Right atrium auricular region (tissue), 2 donors: ENCODE measurements at regions not wholly inside any gene's neighbourhood (a gene's known extent, or its start where the extent isn't known, plus 50 kb on each side); places are given as distances from the start of the nearest gene placed in this dataset.
"Not testable (repeated sequence)": the region's sequence is repeated elsewhere in the genome, so short reads cannot be mapped to it uniquely, and the experiment has no call there.

ENCODE experiments used
- DNase-seq: peaks from one replicate; pipeline ENCODE4 v3.0.0-alpha.2; 2019; ENCODE audit warnings: low spot score
- H3K27ac ChIP-seq, 2 donors: fragments of 200-600 bp; sonication (generic); 1 replicate in 1 of 2; 2 replicates in 1 of 2; pipeline ENCODE4 v1.5.1; 2016 to 2019
- H3K27me3 ChIP-seq, 2 donors: fragments of 200-600 bp; sonication (generic); one replicate each; pipeline versions ENCODE4 v1.5.1 to v1.6.0; 2017 to 2019
- H3K36me3 ChIP-seq: fragments of 200-600 bp; sonication (generic); one replicate; pipeline ENCODE4 v1.5.1; 2016
- H3K4me1 ChIP-seq, 2 donors: fragments of 200-600 bp; sonication (generic); one replicate each; pipeline versions ENCODE4 v1.5.1 to v1.6.0; 2017 to 2019
- H3K4me3 ChIP-seq, 2 donors: fragments of 200-600 bp; sonication (generic); 1 replicate in 1 of 2; 2 replicates in 1 of 2; pipeline ENCODE4 v1.5.1; 2017 to 2019; ENCODE audit warnings: mild to moderate bottlenecking in 1 of 2, moderate library complexity in 1 of 2
- H3K9me3 ChIP-seq, 2 donors: fragments of 200-600 bp; sonication (generic); one replicate each; pipeline ENCODE4 v1.5.1; 2019
- TF ChIP-seq, protein P1 (sequence below), 2 donors: fragments of 200-600 bp; sonication (generic); IDR thresholded peaks; one replicate each; pipeline ENCODE4 v1.5.1; 2019; ENCODE audit warnings: antibody characterized with exemption in 2 of 2

DNA sequence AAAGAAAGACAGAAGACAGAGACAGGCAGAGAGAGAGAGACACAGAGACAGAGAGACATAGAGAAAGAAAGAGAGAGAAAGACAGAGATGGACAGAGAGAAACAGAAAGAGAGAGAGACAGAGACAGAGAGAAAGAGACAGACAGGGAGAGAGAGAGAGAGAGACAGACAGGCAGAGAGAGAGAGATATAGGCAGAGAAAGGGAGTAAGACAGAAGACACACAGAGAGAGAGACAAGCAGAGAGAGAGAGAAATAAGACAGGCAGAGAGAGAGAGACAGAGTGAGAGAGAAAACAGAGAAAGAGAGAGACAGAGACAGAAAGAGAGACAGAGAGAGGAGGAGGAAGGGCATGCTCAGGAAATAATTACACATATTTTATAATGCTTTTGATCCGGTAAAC lies 758.3 kb upstream of the DEFB115 start:
- TF ChIP-seq, protein P1, sequence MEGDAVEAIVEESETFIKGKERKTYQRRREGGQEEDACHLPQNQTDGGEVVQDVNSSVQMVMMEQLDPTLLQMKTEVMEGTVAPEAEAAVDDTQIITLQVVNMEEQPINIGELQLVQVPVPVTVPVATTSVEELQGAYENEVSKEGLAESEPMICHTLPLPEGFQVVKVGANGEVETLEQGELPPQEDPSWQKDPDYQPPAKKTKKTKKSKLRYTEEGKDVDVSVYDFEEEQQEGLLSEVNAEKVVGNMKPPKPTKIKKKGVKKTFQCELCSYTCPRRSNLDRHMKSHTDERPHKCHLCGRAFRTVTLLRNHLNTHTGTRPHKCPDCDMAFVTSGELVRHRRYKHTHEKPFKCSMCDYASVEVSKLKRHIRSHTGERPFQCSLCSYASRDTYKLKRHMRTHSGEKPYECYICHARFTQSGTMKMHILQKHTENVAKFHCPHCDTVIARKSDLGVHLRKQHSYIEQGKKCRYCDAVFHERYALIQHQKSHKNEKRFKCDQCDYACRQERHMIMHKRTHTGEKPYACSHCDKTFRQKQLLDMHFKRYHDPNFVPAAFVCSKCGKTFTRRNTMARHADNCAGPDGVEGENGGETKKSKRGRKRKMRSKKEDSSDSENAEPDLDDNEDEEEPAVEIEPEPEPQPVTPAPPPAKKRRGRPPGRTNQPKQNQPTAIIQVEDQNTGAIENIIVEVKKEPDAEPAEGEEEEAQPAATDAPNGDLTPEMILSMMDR (IDR thresholded peaks at IDR 0.05): no peak
- no peaks in the 10 kb centered on the region for H3K9me3 ChIP-seq
- H3K27me3 ChIP-seq: no peaks in the 10 kb centered on the region

DNA sequence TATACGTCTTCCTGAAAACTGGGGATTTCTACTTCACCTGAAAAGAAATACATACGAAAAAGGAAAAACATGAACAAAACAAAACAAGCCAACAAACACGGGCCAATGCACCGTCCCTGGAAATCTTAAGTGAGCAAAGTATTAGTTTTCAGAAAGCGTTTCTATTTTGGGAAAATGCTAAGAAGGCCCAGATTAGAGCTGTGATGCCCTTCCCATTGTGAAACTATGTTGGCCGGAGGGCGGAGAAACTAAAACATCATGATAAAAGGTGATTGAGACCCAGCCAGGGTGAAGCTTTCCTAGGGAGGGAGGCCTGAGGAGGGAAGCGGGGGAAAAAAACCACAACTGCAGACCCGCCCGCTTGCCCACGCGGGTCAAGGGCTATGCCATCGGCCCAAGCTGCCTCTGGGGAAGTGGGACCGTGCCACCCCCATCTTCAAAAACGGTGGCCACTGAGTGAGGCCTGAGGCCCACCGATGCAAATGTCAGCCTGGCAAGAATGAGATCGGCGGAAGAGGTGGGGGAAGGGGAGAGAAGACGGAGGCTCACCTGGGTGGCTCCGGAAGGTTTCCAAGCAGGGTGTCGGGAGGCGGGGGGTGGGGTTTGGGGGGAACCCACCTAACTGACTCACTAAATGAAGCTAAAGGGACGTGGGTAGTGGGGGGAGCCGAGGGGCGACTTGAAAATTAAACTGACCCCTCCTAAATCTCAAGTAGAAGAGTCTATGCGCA lies 757.6 kb upstream of the DEFB115 start:
- not testable (repeated sequence) for H3K4me1 ChIP-seq, H3K36me3 ChIP-seq, H3K27ac ChIP-seq, H3K9me3 ChIP-seq, DNase-seq, H3K4me3 ChIP-seq, H3K27me3 ChIP-seq

More for the DNA sequence above, 758.3 kb upstream of the DEFB115 start:
- DNase-seq: no peak
- H3K36me3 ChIP-seq: no peaks in the 10 kb centered on the region
- no peaks in the 10 kb centered on the region for H3K4me1 ChIP-seq
- no peak overlapping the region for H3K27ac ChIP-seq
- no peak overlapping the region for H3K4me3 ChIP-seq

DNA sequence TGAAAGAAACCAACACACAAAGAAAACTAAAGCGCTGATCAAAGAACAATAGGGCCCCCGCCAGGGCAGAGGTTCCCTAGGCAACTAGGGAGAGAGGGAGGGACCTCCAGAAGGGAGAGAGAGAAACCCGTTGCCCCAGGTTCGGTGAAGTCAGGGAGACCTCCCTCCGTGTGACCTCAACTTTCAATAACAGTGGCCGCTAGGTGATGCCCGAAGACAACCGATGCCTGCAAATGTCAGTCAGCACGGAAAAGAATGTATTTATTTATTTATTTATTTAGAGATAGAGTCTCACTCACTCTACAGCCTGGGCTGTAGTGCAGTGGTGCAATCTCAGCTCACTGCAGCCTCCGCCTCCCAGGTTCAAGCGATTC lies 757.0 kb upstream of the DEFB115 start:
- H3K4me1 ChIP-seq, H3K27ac ChIP-seq, H3K36me3 ChIP-seq, H3K9me3 ChIP-seq, H3K4me3 ChIP-seq, H3K27me3 ChIP-seq, DNase-seq: not testable (repeated sequence)
- TF ChIP-seq, protein P1 (IDR thresholded peaks at IDR 0.05): peak in 1 of 2 donors; percentile 54

DNA sequence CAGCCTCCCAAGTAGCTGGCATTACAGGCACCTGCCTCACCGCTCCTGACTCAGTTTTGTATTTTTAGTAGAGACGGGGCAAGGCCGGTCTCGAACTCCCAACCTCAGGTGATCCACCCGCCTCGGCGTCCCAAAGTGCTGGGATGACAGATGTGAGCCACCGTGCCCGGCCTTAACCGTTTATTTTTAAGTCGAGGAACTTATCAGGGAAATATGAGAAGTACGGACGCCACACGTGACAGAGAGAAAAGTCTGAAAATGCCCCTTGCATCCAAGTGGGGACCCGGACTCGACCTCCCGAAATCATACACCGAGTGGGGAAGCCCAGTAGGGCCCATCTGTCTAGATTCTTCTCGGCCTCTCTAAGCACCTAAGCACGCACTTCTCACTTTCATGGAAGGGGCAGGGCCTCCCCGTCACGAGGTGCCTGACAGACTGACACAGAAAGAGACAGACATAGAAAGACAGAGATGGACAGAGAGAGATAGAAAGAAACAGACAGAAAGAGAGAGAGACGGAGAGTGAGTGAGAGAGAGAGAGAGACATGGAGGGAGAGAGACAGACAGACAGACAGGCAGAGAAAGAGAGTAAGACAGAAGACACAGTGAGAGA lies 756.5 kb upstream of the DEFB115 start:
- no peaks in the 10 kb centered on the region for H3K27me3 ChIP-seq
- no peak overlapping the region for H3K4me3 ChIP-seq
- no peaks in the 10 kb centered on the region for H3K9me3 ChIP-seq
- H3K4me1 ChIP-seq: no peaks in the 10 kb centered on the region
- H3K27ac ChIP-seq: no peak overlapping the region
- TF ChIP-seq, protein P1 (IDR thresholded peaks at IDR 0.05): no peak
- H3K36me3 ChIP-seq: no peaks in the 10 kb centered on the region
- DNase-seq: peak; percentile 53

DNA sequence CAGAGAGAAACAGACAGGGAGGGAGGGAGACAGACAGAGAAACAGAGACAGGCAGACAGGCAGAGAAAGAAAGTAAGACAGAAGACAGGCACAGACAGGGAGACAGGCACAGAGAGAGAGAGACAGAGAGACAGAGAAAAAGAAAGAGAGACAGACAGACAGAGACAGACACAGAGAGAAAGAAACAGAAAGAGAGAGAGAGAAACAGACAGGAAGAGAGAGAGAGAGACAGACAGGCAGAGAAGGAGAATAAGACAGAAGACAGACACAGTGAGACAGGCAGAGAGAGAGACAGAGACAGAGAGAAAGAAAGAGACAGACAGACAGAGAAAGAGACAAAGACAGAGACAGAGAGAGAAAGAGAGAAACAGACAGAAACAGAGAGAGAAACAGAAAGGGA lies 754.8 kb upstream of the DEFB115 start:
- Histone ChIP-seq H3K27me3 (no peaks in the 10 kb centered on the region), H3K27ac (no peak overlapping the region), H3K4me3 (no peak overlapping the region), H3K9me3 (no peaks in the 10 kb centered on the region), H3K36me3 (no peaks in the 10 kb centered on the region), H3K4me1 (no peaks in the 10 kb centered on the region)
- no peak for DNase-seq
- TF ChIP-seq, protein P1 (IDR thresholded peaks at IDR 0.05): no peak

DNA sequence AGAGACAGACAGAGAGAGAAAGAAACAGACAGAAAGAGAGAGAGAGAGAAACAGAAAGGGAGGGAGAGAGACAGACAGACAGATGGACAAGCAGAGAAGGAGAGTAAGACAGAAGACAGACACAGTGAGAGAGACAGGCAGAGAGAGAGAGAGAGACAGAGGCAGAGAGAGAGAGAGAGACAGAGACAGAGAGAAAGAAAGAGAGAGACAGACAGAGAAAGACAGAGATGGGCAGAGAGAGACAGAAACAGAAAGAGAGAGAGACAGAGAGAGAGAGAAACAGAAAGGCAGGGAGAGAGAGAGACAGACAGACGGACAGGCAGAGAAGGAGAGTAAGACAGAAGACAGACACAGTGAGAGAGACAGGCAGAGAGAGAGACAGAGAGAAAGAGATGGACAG lies 754.3 kb upstream of the DEFB115 start:
- not testable (repeated sequence) for H3K4me1 ChIP-seq, H3K36me3 ChIP-seq, H3K27me3 ChIP-seq, H3K4me3 ChIP-seq, DNase-seq, H3K9me3 ChIP-seq, H3K27ac ChIP-seq
